ENCODE measurements at regions not wholly inside any gene's neighbourhood (a gene's known extent, or its start where the extent isn't known, plus 50 kb on each side); places are given as distances from the start of the nearest gene placed in this dataset.

GRCh38 chr4:155505321-155505720 lies 128.6 kb upstream of the MAP9 start:
- H3K4ac ChIP-seq (replicated peaks; ENCODE audit: insufficient read length, low read depth, low read length), result no peak overlapping the region
- no peak overlapping the region for H2AFZ ChIP-seq (ENCODE audit: low read length)
- no peak overlapping the region for H3K4me2 ChIP-seq (ENCODE audit: insufficient read depth in 1 of 2, low read depth in 2 of 2, low read length in 2 of 2)
- no peak overlapping the region for H2BK120ac ChIP-seq (replicated peaks; ENCODE audit: low read depth, low read length)
- no peak overlapping the region for H3K18ac ChIP-seq (ENCODE audit: extremely low read depth, low read length)
- CTCF ChIA-PET (ENCODE audit: partially characterized antibody), result interaction anchor here (1.0 kb wide), 1 partner anchor 8 kb away, joined by 5 read pairs; no protein-coding TSS in a partner anchor
- no peaks in the 10 kb centered on the region for H3K9me3 ChIP-seq (ENCODE audit: insufficient read depth in 2 of 2, low read depth in 1 of 2, low read length in 1 of 2)
- no peak overlapping the region for H2AK5ac ChIP-seq (ENCODE audit: low read depth, low read length)
- no peak overlapping the region for H2BK15ac ChIP-seq (ENCODE audit: low read length)
- H3K9ac ChIP-seq (replicated peaks in 1 of 4; ENCODE audit: extremely low read depth in 1 of 4, low read depth in 3 of 4, low read length in 3 of 4), result no peak overlapping the region
- peaks cover 0 to 5% (median 3%) of the 10 kb centered on the region in 4 experiments; a peak in 3 of 7 replicates for H3K4me1 ChIP-seq (replicated peaks in 1 of 4; ENCODE audit: control insufficient read depth in 3 of 4, insufficient read depth in 4 of 4, low read length in 3 of 4)
- H3K79me1 ChIP-seq (ENCODE audit: low read depth, low read length), result no peaks in the 10 kb centered on the region
- no peaks in the 10 kb centered on the region for H4K20me1 ChIP-seq (replicated peaks in 1 of 2; ENCODE audit: control insufficient read depth in 1 of 2, insufficient read depth in 2 of 2, low read length in 2 of 2)
- H2BK20ac ChIP-seq (ENCODE audit: low read length), result no peak overlapping the region
- no peak overlapping the region for H4K91ac ChIP-seq (replicated peaks; ENCODE audit: insufficient read length, low read length)
- H3K36me3 ChIP-seq (ENCODE audit: control insufficient read depth in 2 of 4, insufficient read depth in 4 of 4, low read length in 3 of 4), result no peaks in the 10 kb centered on the region
- H3K14ac ChIP-seq (ENCODE audit: insufficient read length), result no peak overlapping the region
- H3K27me3 ChIP-seq (replicated peaks in 1 of 4; ENCODE audit: control insufficient read depth in 3 of 4, extremely low read depth in 1 of 4, insufficient read depth in 3 of 4, low read length in 3 of 4), result peaks cover 0 to 1% (median 0%) of the 10 kb centered on the region in 4 experiments; a peak in 1 of 7 replicates
- H3K79me2 ChIP-seq (ENCODE audit: control insufficient read depth in 1 of 2, insufficient read depth in 2 of 2, low read length in 2 of 2), result no peaks in the 10 kb centered on the region
- FAIRE-seq, result no peak
- no peak overlapping the region for H3K4me3 ChIP-seq (ENCODE audit: extremely low read depth in 1 of 4, insufficient read depth in 2 of 4, low read depth in 3 of 4, low read length in 4 of 4)
- DNase-seq (ENCODE audit: low read depth in 1 of 2, low spot score in 2 of 2), result no peak
- no peak overlapping the region for H2BK12ac ChIP-seq (ENCODE audit: low read depth, low read length)
- no peak overlapping the region for H3K27ac ChIP-seq (ENCODE audit: low read depth, low read length)
- no peak overlapping the region for H4K8ac ChIP-seq (ENCODE audit: extremely low read depth, insufficient read depth, low read length)
- POLR2A ChIA-PET (ENCODE audit: partially characterized antibody), result no interaction called here
- H3K23me2 ChIP-seq (ENCODE audit: low read depth, low read length), result no peaks in the 10 kb centered on the region
- 88% methylated on average over 3 of the region's 3 CpGs; no CpG with 5 or more reads in 1 of the 2 experiments for WGBS, 2 experiments (ENCODE audit: extremely low coverage in 1 of 2, insufficient coverage in 1 of 2, insufficient read length in 1 of 2, insufficient replicate concordance in 2 of 2, low coverage in 1 of 2, low lambda C conversion rate in 2 of 2, missing lambda C conversion rate in 1 of 2)
- no peak overlapping the region for H3K56ac ChIP-seq (replicated peaks; ENCODE audit: insufficient read length, low read depth, low read length)
- no peak overlapping the region for H4K5ac ChIP-seq (ENCODE audit: insufficient read length, low read depth, low read length)
- no peak overlapping the region for H3K23ac ChIP-seq (ENCODE audit: insufficient read length)
- no peak overlapping the region for H2BK5ac ChIP-seq (ENCODE audit: low read depth, low read length)
- no peak for TF ChIP-seq USF2 (IDR thresholded peaks at IDR 0.05; ENCODE audit: low read length)
- no peak for TF ChIP-seq CTBP2 (IDR thresholded peaks at IDR 0.05; ENCODE audit: borderline replicate concordance, insufficient read depth, insufficient read length, low read length)
- TF ChIP-seq ZNF274 (IDR thresholded peaks at IDR 0.05; ENCODE audit: borderline replicate concordance, extremely low read depth, low read length), result no peak
- TF ChIP-seq BACH1 (IDR thresholded peaks at IDR 0.05; ENCODE audit: low read length), result no peak
- no peak for TF ChIP-seq SP4 (IDR thresholded peaks at IDR 0.05; ENCODE audit: low read length)
- no peak for TF ChIP-seq POLR2A (IDR thresholded peaks at IDR 0.05; ENCODE audit: control extremely low read depth in 1 of 2, low read depth in 2 of 2, low read length in 2 of 2)
- no peak for TF ChIP-seq RNF2 (IDR thresholded peaks at IDR 0.05; ENCODE audit: borderline replicate concordance, low read depth, low read length, missing control alignments, poor library complexity, severe bottlenecking)
- TF ChIP-seq, protein P1, sequence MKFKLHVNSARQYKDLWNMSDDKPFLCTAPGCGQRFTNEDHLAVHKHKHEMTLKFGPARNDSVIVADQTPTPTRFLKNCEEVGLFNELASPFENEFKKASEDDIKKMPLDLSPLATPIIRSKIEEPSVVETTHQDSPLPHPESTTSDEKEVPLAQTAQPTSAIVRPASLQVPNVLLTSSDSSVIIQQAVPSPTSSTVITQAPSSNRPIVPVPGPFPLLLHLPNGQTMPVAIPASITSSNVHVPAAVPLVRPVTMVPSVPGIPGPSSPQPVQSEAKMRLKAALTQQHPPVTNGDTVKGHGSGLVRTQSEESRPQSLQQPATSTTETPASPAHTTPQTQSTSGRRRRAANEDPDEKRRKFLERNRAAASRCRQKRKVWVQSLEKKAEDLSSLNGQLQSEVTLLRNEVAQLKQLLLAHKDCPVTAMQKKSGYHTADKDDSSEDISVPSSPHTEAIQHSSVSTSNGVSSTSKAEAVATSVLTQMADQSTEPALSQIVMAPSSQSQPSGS (IDR thresholded peaks at IDR 0.05; ENCODE audit: low read length), result no peak
- no peak for TF ChIP-seq SIN3A (conservative IDR thresholded peaks at IDR 0.05 in 1 of 2, IDR thresholded peaks at IDR 0.05 in 1 of 2; ENCODE audit: low read depth in 1 of 2, low read length in 2 of 2)
- TF ChIP-seq BRCA1 (IDR thresholded peaks at IDR 0.05; ENCODE audit: low read depth, low read length), result no peak
- TF ChIP-seq FOSL1 (IDR thresholded peaks at IDR 0.05; ENCODE audit: insufficient read depth, low read depth, low read length), result no peak

All from H1 (cell line).